Lower lobe of right lung (tissue), 2 donors: ENCODE measurements at regions not wholly inside any gene's neighbourhood (a gene's known extent, or its start where the extent isn't known, plus 50 kb on each side); places are given as distances from the start of the nearest gene placed in this dataset.
"Not testable (repeated sequence)": the region's sequence is repeated elsewhere in the genome, so short reads cannot be mapped to it uniquely, and the experiment has no call there.

Source experiments
- ATAC-seq, 2 donors: fragments of 200-7000 bp; cut with Tn5 transposase; one replicate each; pipeline ENCODE4 v1.9.1; 2020 to 2022; ENCODE audit warnings: mild to moderate bottlenecking in 2 of 2, moderate library complexity in 2 of 2
- DNase-seq: peaks from one replicate; pipeline ENCODE4 v3.0.0-alpha.2; 2020
- H3K27ac ChIP-seq: fragments of 200-600 bp; one replicate; pipeline ENCODE4 v1.8.0; 2022
- H3K27me3 ChIP-seq: fragments of 200-600 bp; one replicate; pipeline ENCODE4 v1.8.0; 2022; ENCODE audit warnings: low read depth
- H3K36me3 ChIP-seq: fragments of 200-600 bp; one replicate; pipeline ENCODE4 v1.8.0; 2022; ENCODE audit warnings: mild to moderate bottlenecking
- H3K4me1 ChIP-seq: fragments of 200-600 bp; one replicate; pipeline ENCODE4 v1.8.0; 2022
- H3K4me3 ChIP-seq: fragments of 200-600 bp; one replicate; pipeline ENCODE4 v1.8.0; 2022; ENCODE audit warnings: mild to moderate bottlenecking
- H3K9me3 ChIP-seq: fragments of 200-600 bp; one replicate; pipeline ENCODE4 v1.8.0; 2022
- CTCF ChIP-seq: fragments of 200-600 bp; IDR thresholded peaks from one replicate; pipeline ENCODE4 v1.8.0; 2022; ENCODE audit warnings: antibody characterized with exemption, mild to moderate bottlenecking
- intact Hi-C: fragments of 100-400 bp; cut with DNase I; formaldehyde crosslinking; loops from one replicate; pipeline ENCODE4 v1.11.0; 2022
- donor health status: DM: no; HTN: yes; CAD: no; lungs with severe emphysema.

- TF ChIP-seq CTCF = no peak
- no peaks in the 10 kb centered on the region for H3K9me3 ChIP-seq
- intact Hi-C loops = no loop called here
- no peak overlapping the region for H3K27ac ChIP-seq
- no peaks in the 10 kb centered on the region for H3K36me3 ChIP-seq
- no peak overlapping the region for H3K4me3 ChIP-seq
- H3K27me3 ChIP-seq = no peaks in the 10 kb centered on the region
- no peaks in the 10 kb centered on the region for H3K4me1 ChIP-seq
- ATAC-seq = no peak
- DNase-seq = no peak
These were observed 1221.5 kb downstream of the FSCB start for GRCh38 chr14:43285575-43285974.

GRCh38 chr14:43260056-43260455, 1247.0 kb downstream of the FSCB start:
- DNase-seq = no peak
- Histone ChIP-seq H3K27ac (no peak overlapping the region), H3K9me3 (no peaks in the 10 kb centered on the region), H3K36me3 (no peaks in the 10 kb centered on the region), H3K27me3 (no peaks in the 10 kb centered on the region), H3K4me1 (no peaks in the 10 kb centered on the region), H3K4me3 (no peak overlapping the region)
- intact Hi-C loops = no loop called here
- ATAC-seq = no peak
- TF ChIP-seq CTCF = no peak

GRCh38 chr14:43258396-43258795, 1248.7 kb downstream of the FSCB start:
- no peak for TF ChIP-seq CTCF
- no peaks in the 10 kb centered on the region for H3K27me3 ChIP-seq
- no peak overlapping the region for H3K27ac ChIP-seq
- no peak overlapping the region for H3K4me3 ChIP-seq
- no peaks in the 10 kb centered on the region for H3K9me3 ChIP-seq
- DNase-seq (no peak), ATAC-seq (no peak)
- no peaks in the 10 kb centered on the region for H3K36me3 ChIP-seq
- H3K4me1 ChIP-seq = no peaks in the 10 kb centered on the region
- intact Hi-C loops = no loop called here

- H3K9me3 ChIP-seq, H3K36me3 ChIP-seq, H3K27ac ChIP-seq, ATAC-seq, H3K4me3 ChIP-seq, H3K4me1 ChIP-seq, intact Hi-C loops, H3K27me3 ChIP-seq, DNase-seq: not testable (repeated sequence)
These were observed 1250.1 kb downstream of the FSCB start for GRCh38 chr14:43256996-43257395.

- H3K27ac ChIP-seq = no peak overlapping the region
- no peak for ATAC-seq
These were observed 1254.2 kb downstream of the FSCB start for GRCh38 chr14:43252866-43253265.

GRCh38 chr14:43249591-43249990, 1257.5 kb downstream of the FSCB start:
- TF ChIP-seq CTCF = no peak

More at GRCh38 chr14:43252866-43253265, 1254.2 kb downstream of the FSCB start:
- Histone ChIP-seq H3K36me3 (no peaks in the 10 kb centered on the region), H3K9me3 (no peaks in the 10 kb centered on the region), H3K4me3 (no peak overlapping the region), H3K4me1 (no peaks in the 10 kb centered on the region), H3K27me3 (no peaks in the 10 kb centered on the region)
- no peak for TF ChIP-seq CTCF
- intact Hi-C loops = no loop called here
- no peak for DNase-seq

More at GRCh38 chr14:43249591-43249990, 1257.5 kb downstream of the FSCB start:
- Histone ChIP-seq H3K4me1 (no peaks in the 10 kb centered on the region), H3K4me3 (no peak overlapping the region), H3K27ac (no peak overlapping the region), H3K36me3 (no peaks in the 10 kb centered on the region), H3K9me3 (no peaks in the 10 kb centered on the region), H3K27me3 (no peaks in the 10 kb centered on the region)
- intact Hi-C loops = no loop called here
- no peak for ATAC-seq
- no peak for DNase-seq
